GM21360 (cell line): ENCODE measurements at regions not wholly inside any gene's neighbourhood (a gene's known extent, or its start where the extent isn't known, plus 50 kb on each side); places are given as distances from the start of the nearest gene placed in this dataset.

ENCODE experiments used
- ATAC-seq: cut with Tn5 transposase; IDR thresholded peaks from one replicate; pipeline ENCODE4 v1.9.1; 2021; ENCODE audit warnings: mild to moderate bottlenecking, moderate library complexity; ENCODE audit not compliant: unreplicated experiment

DNA sequence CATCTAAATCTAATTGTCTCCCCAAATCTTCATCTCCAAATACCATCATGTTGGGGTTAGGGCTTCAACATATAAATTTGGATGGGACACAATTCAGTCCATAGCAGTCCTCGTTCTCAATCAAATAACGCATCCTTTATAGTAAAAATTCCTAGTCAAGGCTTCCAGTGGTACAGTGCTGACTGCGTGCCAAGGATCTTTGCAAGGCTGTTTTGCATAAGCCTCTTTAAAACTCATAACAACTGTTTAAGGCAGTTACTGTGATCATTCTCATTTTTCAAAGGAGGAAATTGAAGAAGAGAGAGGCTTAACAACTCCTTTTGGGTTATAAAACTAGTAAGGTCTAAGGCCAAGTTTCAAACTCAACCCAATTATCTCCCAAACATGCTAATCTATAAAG lies 666.9 kb downstream of the NYAP2 start:
- no peak for ATAC-seq

DNA sequence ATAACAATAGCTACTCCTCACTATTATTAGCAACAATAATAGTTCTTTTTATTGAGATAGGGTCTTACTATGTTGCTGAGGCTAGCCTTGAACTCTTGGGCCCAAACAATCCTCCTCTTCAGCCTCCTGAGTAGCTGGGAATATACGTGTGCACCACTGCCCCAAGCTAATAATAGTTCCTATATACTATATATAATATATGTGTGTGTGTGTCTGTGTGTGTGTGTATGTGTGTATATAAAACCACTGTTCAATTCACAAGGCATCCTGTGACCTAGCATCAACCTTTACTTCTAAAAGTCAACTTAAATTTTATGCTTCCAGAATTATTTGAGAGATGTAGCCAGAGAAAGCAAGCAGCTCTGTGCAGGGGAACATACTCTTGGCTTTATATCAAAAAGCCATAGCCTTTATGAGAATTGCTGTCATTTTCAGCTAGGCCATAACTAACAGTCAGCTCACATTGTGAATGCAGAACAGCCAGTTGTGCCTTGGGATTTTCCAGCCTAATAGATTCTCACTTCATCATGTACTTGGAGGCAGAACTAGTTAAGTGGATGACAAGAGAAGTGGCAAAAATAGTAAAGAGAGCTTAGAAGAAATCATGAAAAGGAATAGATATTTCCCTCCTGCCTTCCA lies 665.5 kb downstream of the NYAP2 start:
- no peak for ATAC-seq

DNA sequence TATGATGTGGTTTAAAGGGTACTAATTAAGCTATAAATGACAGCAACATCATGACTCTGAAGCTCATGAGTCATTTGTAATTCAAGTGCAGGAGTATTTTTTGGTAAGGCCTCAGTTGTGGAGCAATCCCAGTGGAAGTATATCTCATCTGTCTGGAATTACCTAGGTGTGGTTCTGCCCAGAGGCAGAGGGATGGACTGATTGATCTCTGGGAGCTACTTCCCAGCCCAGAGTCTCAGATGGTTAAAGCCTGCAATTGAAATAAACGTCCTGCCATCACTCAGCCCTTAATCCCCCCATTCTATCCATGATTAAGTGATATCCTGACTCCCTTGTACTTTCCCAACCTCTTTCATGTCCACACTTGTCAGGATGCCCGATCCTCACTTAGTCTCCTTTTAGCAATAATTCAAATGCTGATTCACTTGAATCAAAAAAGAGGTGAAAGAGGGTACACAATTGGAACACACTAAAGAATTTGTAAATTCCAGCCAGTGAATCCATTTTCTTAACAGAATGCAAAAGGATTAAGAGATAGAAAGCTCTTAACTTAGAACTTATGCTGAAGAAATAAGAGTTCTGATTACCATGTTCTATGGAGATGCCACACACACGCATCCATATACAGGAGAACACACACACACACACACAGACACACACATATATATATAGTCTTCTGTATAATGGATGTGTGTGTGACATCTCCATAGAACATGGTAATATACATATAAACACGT lies 664.4 kb downstream of the NYAP2 start:
- no peak for ATAC-seq

DNA sequence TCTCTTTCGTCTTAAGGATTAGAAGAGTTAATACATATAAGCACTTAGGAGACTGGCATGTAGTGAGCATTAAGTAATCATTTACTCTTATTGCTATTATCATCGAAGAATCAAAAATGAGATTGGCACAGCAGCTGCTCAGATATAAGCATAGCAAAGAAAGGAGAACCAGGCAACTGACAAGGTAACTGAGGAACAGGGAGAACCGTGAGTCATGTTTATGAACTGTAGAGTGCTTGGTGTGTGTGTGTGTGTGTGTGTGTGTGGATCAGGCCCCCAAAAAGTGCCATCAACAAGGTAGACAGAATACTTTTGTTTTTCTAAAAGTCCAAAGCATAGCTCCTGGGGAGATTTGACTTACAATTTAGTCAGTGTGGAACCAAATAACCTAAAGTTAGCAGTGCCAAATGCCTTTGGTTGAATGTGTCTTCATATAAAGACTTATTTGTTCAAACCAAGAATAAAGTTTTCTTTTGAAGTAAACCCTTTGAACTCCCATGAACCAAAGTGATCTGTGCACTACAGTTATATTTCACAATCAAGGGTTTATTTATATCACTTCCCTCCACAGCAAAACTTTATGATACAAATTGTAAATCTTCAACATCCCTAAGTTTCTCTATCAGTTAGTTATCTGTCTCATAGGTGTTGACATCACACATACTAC lies 660.6 kb downstream of the NYAP2 start:
- no peak for ATAC-seq

DNA sequence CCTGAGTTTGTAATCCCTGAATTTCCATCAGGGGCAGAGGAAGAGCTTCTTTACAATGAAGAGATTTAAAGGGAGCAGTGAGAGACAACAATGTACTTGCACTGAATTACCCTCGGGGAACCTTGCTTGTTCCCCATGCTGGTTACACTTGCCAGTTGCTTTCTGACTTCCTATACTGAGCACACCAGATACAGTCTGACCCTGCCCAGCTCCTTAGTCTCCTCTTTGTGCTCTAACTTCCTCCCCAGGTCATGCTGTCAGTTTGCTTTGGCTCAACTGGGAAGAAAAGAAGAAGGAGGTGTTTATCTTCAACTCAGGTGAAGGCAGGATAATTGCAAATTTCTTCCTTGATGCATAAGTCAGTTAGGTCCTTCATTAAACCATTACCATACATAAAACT lies 658.4 kb downstream of the NYAP2 start:
- no peak for ATAC-seq

DNA sequence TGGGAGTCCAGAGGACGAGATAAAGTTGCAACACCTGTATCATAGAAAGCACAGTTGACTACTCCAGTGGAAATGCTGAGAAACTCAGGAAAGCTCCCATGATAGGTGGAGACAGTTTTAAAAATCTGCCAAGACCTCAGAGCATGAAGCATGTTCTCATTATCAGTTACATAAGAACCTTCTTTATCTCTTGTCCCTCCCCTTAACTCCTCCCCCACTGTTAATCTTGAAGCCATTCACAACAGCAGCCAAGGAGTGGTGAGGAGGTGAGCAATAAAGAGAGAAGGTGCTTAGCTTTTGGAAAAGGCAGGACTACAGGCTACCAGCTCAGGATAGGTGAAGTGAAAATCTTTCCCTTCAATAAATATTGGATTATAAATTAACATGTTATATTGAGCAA lies 657.9 kb downstream of the NYAP2 start:
- no peak for ATAC-seq

DNA sequence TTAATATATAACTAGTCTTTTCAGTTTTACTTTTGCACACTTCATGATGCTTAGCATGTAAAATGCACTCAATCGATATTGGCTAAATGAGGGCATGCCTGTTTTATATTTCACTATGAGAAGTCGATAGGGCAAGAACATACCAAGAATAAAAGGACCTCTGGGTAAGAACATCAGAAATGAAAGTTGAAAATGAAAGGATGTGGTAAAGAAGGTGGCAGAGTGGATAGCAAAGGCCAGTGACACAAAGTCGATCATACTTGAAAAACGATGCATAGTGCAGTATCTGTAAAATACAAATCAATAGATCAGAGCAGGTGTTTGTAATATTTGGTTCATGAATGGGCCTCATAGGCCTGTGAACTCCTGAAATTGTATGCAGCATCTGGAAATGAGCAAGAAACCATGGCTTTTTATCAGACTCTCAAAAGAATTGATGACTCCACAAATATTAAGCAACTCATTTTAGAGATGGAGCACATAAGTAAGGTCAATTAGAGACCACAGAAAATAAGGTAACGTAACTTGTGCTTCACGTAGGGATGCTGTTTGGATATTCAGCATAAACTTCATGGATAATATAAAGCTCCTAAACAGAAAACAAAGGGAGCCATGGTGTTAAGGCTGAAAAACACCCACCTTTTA lies 653.4 kb downstream of the NYAP2 start:
- ATAC-seq: no peak

DNA sequence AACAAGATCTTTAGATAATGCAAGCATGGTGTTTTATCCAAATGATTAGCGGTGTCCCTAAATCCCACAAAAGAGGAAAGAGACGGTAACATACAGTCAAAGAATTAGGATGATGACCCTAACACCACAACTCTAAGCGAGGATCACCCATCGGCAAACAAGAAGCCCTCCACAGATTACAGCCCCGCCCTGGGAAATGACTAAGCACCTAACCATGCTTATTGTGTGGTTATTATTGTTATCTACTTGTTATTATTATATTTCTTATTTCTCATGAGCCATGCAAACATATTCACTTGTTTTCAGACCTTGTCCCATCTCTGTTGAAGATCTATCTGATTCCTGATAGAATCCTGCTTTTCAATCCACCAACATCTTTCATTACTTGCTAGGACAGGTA lies 651.3 kb downstream of the NYAP2 start:
- no peak for ATAC-seq

DNA sequence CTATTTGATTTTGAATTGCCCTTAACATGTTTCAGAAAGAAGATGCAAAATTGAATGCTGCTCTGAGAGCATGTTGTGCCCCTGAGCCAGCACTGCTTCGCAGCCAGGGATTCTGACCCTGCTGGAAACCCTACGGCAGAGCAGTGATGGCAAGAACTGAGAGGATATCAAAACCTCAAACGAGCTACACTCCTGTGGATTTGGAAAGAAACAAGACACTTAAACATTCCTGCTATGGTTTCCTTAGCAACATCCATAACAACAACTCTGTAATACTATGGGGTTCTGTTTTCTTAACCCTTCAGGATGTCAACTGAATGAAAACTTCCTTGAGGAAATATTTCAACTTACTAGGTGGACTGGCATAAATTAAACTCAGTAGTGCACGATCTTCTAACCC lies 649.1 kb downstream of the NYAP2 start:
- no peak for ATAC-seq

DNA sequence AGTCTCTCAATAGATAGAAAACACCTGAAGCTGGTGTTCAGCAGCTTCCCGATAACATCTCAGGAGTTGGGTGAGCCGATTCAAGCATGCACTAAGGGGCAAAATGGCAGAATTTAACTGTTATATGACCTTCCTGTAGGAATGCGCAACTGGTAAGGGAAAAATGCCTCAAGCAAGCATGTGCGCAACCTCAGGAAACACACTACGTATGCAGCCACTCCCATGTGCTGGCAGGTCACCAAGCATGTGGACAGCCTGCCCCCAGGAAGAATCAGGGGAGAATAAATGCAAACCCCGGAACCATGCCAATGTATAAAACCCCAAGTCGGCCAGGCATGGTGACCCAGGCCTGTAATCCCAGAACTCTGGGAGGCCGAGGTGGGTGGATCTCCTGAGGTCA lies 645.6 kb downstream of the NYAP2 start:
- no peak for ATAC-seq

DNA sequence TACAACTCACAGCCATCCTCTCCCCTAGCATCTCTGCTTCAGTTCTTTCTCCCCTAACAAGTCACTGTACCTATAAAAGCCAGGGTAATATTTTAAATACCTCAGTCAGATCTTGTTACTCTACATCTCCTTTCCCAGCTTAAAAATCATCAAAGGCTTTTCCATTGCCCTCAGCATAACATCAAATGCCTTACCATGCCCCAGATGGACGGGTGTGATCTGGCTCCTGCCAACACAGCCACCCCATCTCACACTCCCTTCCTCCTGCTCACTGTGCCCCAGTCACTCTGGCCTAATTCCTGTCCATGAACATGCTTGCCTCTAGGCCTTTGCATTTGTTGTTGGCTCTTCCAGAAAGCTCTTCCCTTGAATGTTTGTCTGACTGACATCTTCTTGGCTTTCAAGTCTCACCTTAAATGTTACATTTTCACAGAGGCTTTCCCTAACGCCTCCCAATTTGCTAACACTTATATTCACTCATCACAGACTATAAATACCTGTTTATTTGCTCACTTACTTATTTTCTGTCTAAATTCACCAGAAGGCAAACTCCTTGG lies 640.9 kb downstream of the NYAP2 start:
- no peak for ATAC-seq

DNA sequence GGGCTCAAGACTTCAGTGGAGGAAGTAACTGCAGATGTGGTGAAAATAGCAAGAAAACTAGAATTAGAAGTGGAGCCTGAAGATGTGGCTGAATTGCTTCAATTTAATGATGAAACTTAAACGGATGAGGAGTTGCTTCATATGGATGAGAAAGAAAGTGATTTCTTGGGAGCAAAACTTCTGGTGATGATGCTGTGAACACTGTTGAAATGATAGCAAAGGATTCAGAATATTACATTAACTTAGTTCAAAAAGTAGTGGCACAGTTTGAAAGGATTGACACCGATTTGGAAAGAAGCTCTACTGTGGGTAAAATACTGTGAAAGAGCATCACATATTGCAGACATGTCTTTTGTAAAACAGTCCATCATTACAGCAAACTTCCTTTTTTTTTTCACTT lies 638.0 kb downstream of the NYAP2 start:
- no peak for ATAC-seq

DNA sequence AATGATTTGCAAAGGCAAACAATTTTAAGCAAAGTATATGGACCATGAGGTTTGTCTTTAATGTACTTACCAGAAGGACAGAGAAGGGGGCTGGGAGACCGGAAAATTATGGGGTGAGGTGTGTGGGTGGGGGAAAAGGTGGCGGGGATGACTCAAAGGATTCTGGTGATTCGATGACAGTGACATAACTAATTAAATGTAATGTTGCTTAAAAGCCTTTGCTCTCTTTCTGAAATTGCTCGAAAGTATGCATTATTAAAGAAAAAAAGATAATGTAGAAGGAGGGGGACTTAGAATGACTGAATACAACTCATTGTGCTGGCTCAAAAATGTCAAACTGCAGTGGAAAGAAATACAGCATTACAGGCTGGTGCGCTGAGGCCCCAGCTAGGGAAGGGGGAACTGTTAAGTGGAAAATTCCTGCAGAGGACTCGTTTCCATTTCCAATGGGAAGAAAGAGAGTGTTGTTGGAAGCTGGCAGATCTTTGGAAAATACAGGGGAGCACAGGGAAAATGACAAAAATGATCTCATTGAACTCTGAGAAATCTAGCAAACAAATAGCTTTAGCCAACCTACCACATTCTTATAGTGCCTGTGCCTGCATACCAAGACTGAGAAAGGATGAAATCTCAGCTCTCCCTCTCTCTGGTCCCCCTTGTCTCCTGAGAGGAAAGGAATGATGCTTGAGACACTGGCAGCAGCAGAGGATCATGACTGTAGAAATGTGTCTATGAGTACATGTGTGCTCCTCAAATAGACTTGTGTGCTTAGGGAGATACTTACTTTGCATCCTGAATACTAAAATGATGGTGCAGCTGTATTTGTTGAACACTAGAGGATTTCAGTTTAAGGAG lies 632.4 kb downstream of the NYAP2 start:
- ATAC-seq: no peak

DNA sequence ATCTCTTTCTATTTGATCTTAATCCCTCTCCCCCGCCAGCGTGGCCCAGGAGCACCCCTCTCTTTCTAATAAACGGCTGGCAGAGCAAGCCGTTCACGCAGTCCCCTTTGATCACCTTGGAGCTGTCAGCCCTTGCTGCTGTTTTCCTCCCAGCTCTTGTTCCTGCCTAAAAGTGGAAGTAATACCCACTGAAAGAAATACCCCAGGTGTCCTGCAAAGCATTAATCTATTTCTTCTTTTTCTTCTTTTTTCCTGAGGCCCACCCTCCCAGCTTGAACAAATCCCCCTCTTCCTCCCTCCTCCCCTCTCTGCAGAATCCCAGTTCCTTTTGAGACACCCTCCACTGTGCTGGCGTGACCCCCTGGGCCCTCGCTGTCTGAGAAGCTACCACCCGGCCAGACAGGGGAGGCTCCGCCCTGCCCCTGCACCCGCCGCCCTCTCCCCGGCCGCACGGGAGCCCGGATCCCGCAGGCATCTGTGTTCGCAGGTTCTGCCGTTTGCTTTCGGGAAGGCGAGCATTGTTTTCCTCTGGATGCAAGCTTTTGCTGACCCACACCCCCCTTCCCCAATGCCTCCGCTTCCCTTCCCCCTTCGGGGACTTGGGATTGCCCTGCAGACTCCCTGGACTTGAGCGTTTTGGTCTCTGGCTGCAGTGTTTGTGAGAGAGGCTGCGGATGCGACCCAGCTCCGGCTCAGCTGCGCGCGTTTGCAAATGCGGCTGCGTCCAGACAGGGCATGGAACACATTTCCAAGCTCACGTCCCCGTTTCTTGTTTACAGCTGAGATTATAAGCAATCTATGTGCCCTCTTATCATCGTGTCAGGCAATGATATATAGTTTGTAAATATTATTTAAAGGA lies 631.5 kb downstream of the NYAP2 start:
- ATAC-seq: no peak

DNA sequence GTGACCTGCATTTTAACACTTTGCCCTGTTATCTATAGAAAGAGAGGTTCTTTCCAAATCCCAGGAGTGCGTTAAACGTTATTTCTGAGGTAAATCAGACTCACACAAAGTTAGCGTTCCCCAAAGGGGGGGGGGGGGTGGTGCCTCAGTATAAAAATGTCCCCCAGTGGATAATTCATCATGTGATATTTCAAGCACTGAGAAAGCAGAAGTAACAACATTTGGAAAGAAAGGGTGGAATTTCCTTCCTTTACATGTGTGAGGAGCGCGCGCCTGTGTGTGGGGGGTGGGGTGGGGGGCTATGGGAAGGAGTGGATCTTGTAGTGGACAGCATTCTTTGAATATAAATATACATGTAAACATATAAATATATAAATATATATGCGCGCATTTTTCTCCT lies 630.9 kb downstream of the NYAP2 start:
- ATAC-seq: no peak

DNA sequence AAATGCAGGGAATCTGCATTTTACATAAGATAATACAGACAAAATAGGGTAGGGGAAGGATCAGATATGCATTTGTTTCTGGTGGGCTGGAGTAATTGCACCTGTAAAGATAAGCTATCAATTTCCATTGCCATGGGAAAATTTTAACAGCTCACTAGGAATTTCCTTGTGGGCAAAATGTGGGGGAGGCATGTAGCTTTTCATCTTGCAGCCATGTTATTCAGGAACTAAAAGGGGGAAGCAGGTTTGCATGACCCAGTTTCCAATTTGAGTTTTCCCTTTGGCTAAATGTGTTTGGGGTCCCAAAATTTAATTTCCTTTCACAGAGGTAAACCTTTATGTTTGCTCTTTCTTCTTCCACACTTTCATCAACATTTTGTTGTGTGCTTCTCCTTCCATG lies 624.4 kb downstream of the NYAP2 start:
- ATAC-seq: no peak

DNA sequence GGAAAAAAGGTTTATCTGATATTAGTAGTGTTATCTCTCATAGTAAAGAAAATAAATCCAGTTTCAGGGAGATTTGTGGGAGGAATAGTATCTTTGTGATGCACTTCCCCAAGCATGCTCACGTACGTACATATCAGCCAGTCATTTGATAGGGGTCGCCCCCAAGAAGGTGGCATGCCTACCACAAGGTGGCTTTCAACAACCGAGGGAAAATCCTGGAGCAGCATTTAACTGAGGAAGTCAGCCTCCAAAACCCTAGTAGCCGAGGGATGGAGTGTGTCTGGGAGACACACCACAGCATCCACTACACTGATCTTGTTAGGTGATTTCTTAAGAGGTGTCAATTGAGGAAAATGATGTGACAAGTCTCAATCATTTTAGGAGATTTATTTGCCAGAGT lies 623.9 kb downstream of the NYAP2 start:
- ATAC-seq: no peak

DNA sequence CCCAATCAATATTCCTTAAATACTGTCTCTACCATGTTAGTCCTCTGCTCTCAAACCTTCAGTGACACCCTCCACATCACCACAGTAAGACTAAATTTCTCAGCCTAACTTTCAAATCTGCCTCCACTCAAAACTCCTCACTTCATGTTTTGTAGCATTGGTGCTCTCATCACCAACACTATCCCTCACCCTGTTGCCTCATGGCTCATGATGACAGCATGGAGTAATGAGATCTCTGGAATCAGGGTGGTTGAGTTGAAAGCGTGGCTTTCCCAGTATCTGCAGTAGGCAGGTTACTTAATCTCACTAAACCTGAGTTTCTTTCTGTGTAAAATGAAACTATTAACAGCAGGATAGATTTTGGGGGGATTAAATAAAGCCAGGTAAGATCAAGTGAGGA lies 621.4 kb downstream of the NYAP2 start:
- no peak for ATAC-seq

DNA sequence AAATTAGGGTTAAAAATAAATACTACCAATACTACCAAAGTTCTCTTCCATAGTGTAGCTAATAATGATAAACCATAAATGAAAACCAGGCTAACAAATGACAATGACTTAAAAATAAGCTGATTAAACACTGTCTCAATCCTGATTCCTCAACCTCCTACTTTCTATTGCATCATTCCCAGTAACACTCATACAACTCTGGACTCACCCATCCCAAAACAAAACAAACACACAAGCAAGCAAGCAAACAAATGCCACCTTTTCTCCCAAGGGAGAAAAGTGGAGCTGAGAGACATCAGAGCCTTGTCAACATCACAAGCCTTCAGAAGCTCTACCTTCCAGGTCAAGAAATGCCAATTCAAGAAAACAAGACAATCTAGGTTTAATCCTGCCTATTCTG lies 620.7 kb downstream of the NYAP2 start:
- no peak for ATAC-seq

DNA sequence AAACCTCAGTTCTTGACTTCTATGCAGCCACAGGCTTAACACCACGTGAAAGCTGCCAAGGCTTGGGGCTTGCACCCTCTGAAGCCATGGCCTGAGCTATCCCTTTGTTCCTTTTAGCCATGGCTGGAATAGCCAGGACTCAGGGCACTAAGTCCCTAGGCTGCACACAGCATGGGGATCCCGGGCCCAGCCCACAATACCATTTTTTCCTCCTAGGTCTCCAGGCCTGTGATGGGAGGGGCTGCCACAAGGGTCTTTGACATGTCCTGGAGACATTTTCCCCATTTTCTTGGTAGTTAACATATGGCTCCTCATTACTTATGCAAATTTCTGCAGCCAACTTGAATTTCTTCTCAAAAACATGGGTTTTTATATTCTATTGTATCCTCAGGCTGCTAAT lies 619.1 kb downstream of the NYAP2 start:
- no peak for ATAC-seq
